ENCODE measurements at regions not wholly inside any gene's neighbourhood (a gene's known extent, or its start where the extent isn't known, plus 50 kb on each side); places are given as distances from the start of the nearest gene placed in this dataset.

- H3K4me2 ChIP-seq (ENCODE audit: low read depth, low read length) = no peak overlapping the region
- no peaks in the 10 kb centered on the region for H3K9me3 ChIP-seq (replicated peaks; ENCODE audit: insufficient read depth, low read length)
- DNase-seq = no peak
- no peak overlapping the region for H2AFZ ChIP-seq (ENCODE audit: low read length)
- no peak overlapping the region for H3K4me3 ChIP-seq (ENCODE audit: low read length)
- no peaks in the 10 kb centered on the region for H3K36me3 ChIP-seq (replicated peaks; ENCODE audit: insufficient read depth, low read length)
- H3K27ac ChIP-seq (ENCODE audit: low read length) = no peak overlapping the region
- TF ChIP-seq EZH2phosphoT487 (IDR thresholded peaks at IDR 0.05; ENCODE audit: low read length) (no peak), EZH2 (optimal IDR thresholded peaks at IDR 0.05; ENCODE audit: low read depth, low read length) (no peak), CTCF (IDR thresholded peaks at IDR 0.05; ENCODE audit: low read length) (no peak)
- no peak overlapping the region for H3K9ac ChIP-seq (ENCODE audit: low read length)
- no peaks in the 10 kb centered on the region for H3K79me2 ChIP-seq (ENCODE audit: low read length)
- no peaks in the 10 kb centered on the region for H3K9me2 ChIP-seq (replicated peaks; ENCODE audit: insufficient read depth, low read length)
- no peaks in the 10 kb centered on the region for H3K27me3 ChIP-seq (replicated peaks; ENCODE audit: insufficient read depth, low read length)
- H3K4me1 ChIP-seq (ENCODE audit: low read length) = no peaks in the 10 kb centered on the region
- no peaks in the 10 kb centered on the region for H4K20me1 ChIP-seq (ENCODE audit: insufficient read depth, low read length)
- H3F3A ChIP-seq (ENCODE audit: insufficient read depth, low read length) = no peaks in the 10 kb centered on the region
Observed at GRCh38 chr12:76186131-76186906, 101.8 kb upstream of the NAP1L1 start.

DNA sequence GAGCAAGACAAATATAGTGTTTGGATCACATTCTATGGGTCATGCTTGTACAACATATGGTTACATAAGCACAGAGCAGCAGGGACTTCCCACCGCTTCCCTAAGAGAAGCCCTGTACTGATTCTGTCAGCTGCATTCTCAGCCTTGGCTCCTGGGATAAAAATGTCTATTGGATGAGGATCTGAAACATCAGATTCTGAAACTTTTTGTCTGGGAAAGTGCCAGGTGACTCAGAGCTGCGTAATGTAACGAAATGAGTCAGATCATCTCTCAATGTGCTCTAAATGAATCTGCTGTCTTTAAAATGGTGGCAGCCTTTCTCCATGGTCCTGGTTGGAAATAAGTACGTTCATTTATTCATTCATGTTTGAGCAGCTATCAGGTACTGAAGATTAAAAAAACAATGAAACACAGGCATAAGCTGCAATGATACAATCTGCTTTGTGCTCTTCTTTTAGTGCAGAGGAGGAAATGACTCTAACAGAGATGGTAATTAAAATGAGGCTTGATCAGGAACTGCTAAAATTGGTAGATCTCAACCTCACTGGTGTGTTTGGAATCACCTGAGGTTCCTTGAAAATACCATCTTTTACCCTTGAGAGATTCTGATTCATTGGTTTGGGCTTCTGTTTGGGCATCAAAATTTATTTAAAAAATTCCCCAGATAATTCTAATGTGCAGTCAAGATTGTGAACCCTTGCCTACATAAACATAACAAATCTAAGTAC, 99.1 kb upstream of the NAP1L1 start:
- TF ChIP-seq EZH2phosphoT487 (IDR thresholded peaks at IDR 0.05; ENCODE audit: low read length) = no peak
- no peak for TF ChIP-seq EZH2 (optimal IDR thresholded peaks at IDR 0.05; ENCODE audit: low read depth, low read length)
- TF ChIP-seq CTCF (IDR thresholded peaks at IDR 0.05; ENCODE audit: low read length) = no peak
- Histone ChIP-seq H3K9me3 (replicated peaks; ENCODE audit: insufficient read depth, low read length) (no peaks in the 10 kb centered on the region), H3K4me2 (ENCODE audit: low read depth, low read length) (no peak overlapping the region), H3K79me2 (ENCODE audit: low read length) (no peaks in the 10 kb centered on the region), H3F3A (ENCODE audit: insufficient read depth, low read length) (no peaks in the 10 kb centered on the region), H3K27me3 (replicated peaks; ENCODE audit: insufficient read depth, low read length) (no peaks in the 10 kb centered on the region), H3K9ac (ENCODE audit: low read length) (no peak overlapping the region), H3K4me3 (ENCODE audit: low read length) (no peak overlapping the region), H2AFZ (ENCODE audit: low read length) (no peak overlapping the region), H3K27ac (ENCODE audit: low read length) (no peak overlapping the region), H3K36me3 (replicated peaks; ENCODE audit: insufficient read depth, low read length) (no peaks in the 10 kb centered on the region), H3K4me1 (ENCODE audit: low read length) (no peaks in the 10 kb centered on the region), H4K20me1 (ENCODE audit: insufficient read depth, low read length) (no peaks in the 10 kb centered on the region), H3K9me2 (replicated peaks; ENCODE audit: insufficient read depth, low read length) (no peaks in the 10 kb centered on the region)
- DNase-seq = no peak

DNA sequence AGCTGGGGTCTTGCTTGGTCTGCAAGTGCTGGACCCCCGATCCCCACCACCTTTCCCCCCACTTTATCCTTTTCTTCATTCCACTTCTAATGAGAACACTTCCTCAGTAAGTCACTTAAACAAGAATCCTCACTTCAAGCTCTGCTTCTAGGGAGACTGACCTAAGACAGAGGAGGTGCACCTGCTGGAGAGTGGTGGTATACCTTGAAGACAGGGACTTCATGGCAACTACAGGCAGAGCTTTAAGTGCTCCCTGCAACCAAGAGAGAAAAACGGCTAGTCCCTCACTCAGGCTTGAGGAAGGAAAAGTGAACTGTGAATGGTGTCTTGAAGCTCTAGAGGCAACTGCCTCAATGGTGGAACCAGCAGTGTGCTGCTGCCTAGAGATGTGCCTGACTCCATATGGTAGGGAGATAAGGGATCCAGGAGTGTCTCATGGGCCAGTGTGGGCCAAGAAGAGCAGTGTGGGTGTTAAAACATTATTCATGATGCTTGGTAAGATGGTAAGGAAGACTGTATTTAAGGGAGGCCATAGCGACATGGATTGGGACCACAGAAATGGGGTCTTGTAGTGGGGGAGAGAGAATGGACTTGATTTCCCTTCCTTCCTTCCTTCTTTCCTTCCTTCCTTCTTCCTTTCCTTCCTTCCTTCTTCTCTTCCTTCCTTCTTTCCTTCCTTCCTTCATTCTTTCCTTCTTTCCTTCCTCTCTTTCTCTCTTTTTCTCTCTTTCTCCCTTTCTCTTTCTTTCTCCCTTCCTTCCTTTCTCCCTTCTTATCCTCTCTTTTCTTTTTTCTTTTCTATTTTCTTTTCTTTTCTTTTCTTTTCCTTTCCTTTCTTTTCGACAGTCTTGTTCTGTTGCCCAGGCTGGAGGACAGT, 96.2 kb upstream of the NAP1L1 start:
- no peaks in the 10 kb centered on the region for H3F3A ChIP-seq (ENCODE audit: insufficient read depth, low read length)
- no peaks in the 10 kb centered on the region for H3K9me3 ChIP-seq (replicated peaks; ENCODE audit: insufficient read depth, low read length)
- DNase-seq = no peak
- no peaks in the 10 kb centered on the region for H3K36me3 ChIP-seq (replicated peaks; ENCODE audit: insufficient read depth, low read length)
- no peak overlapping the region for H3K4me3 ChIP-seq (ENCODE audit: low read length)
- H3K27me3 ChIP-seq (replicated peaks; ENCODE audit: insufficient read depth, low read length) = no peaks in the 10 kb centered on the region
- no peak overlapping the region for H3K4me2 ChIP-seq (ENCODE audit: low read depth, low read length)
- H3K9me2 ChIP-seq (replicated peaks; ENCODE audit: insufficient read depth, low read length) = no peaks in the 10 kb centered on the region
- H3K9ac ChIP-seq (ENCODE audit: low read length) = no peak overlapping the region
- H3K4me1 ChIP-seq (ENCODE audit: low read length) = no peaks in the 10 kb centered on the region
- H3K79me2 ChIP-seq (ENCODE audit: low read length) = no peaks in the 10 kb centered on the region
- H2AFZ ChIP-seq (ENCODE audit: low read length) = no peak overlapping the region
- H4K20me1 ChIP-seq (ENCODE audit: insufficient read depth, low read length) = no peaks in the 10 kb centered on the region
- no peak overlapping the region for H3K27ac ChIP-seq (ENCODE audit: low read length)
- TF ChIP-seq EZH2 (optimal IDR thresholded peaks at IDR 0.05; ENCODE audit: low read depth, low read length) (no peak), CTCF (IDR thresholded peaks at IDR 0.05; ENCODE audit: low read length) (no peak), EZH2phosphoT487 (IDR thresholded peaks at IDR 0.05; ENCODE audit: low read length) (no peak)
